ENCODE measurements at regions not wholly inside any gene's neighbourhood (a gene's known extent, or its start where the extent isn't known, plus 50 kb on each side); places are given as distances from the start of the nearest gene placed in this dataset.

DNA sequence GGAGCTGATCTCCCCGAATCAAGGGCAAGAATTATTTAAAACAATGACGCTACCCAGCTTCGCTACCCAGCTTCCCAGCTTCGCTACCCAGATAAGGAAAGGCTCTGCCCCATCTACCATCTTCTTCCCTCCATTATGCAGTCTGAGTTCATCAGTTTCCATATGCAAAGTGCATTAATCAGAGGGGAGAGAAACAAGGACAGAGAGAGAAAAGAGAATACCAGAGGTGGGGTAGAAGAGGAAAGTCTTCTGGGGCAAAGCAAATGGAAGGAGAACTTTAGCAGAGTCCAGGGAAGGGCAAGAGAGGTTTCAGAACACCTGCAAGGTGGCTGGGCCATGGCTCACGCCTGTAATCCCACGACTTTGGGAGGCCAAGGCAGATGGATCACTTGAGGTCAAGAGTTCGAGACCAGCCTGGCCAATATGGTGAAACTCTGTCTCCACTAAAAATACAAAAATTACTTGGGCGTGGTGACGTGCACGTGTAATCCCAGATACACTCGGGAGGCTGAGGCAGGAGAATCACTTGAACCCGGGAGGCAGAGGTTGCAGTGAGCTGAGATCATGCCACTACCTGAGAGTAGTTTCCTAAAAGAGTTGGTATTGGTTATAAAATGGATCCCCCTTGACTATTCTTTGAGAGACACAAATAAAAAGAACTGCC, 70.4 kb upstream of the SPATA12 start:
- TF ChIP-seq, protein P1, sequence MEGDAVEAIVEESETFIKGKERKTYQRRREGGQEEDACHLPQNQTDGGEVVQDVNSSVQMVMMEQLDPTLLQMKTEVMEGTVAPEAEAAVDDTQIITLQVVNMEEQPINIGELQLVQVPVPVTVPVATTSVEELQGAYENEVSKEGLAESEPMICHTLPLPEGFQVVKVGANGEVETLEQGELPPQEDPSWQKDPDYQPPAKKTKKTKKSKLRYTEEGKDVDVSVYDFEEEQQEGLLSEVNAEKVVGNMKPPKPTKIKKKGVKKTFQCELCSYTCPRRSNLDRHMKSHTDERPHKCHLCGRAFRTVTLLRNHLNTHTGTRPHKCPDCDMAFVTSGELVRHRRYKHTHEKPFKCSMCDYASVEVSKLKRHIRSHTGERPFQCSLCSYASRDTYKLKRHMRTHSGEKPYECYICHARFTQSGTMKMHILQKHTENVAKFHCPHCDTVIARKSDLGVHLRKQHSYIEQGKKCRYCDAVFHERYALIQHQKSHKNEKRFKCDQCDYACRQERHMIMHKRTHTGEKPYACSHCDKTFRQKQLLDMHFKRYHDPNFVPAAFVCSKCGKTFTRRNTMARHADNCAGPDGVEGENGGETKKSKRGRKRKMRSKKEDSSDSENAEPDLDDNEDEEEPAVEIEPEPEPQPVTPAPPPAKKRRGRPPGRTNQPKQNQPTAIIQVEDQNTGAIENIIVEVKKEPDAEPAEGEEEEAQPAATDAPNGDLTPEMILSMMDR (IDR thresholded peaks at IDR 0.05; ENCODE audit: low read depth, low read length) = no peak
- TF ChIP-seq EZH2phosphoT487 (IDR thresholded peaks at IDR 0.05; ENCODE audit: low read depth) = no peak
